B cell (primary cell): ENCODE measurements at regions not wholly inside any gene's neighbourhood (a gene's known extent, or its start where the extent isn't known, plus 50 kb on each side); places are given as distances from the start of the nearest gene placed in this dataset.
"Not testable (repeated sequence)": the region's sequence is repeated elsewhere in the genome, so short reads cannot be mapped to it uniquely, and the experiment has no call there.

Experiments used
- ATAC-seq: fragments of 200-7000 bp; cut with Tn5 transposase; one replicate; pipeline ENCODE4 v1.10.0; 2021; ENCODE audit warnings: low read depth, mild to moderate bottlenecking, moderate number of reproducible peaks, moderate library complexity
- CTCF ChIA-PET: fragments of 350-600 bp; sonication (Branson Sonifier 250); formaldehyde crosslinking; loops from one replicate; lab custom pipeline; 2021; ENCODE audit warnings: antibody characterized with exemption, inconsistent platforms; lab: Charles Lee
- POLR2A ChIA-PET: fragments of 350-600 bp; sonication (Branson Sonifier 250); formaldehyde crosslinking; loops from one replicate; lab custom pipeline; 2021; ENCODE audit warnings: antibody characterized with exemption; lab: Charles Lee
- DNase-seq: peaks from one replicate; pipeline ENCODE4 v3.0.0; 2013
- H2AFZ ChIP-seq: 2 replicates; pipeline ENCODE4 v1.6.1; 2012; ENCODE audit warnings: mild to moderate bottlenecking, low read depth, low read length; ENCODE audit not compliant: insufficient read depth, poor library complexity, severe bottlenecking
- H3K27ac ChIP-seq, 2 donors: 1 replicate in 1 of 2; 2 replicates in 1 of 2; pipeline ENCODE4 v1.5.1; 2012 to 2013; ENCODE audit warnings: low read length in 2 of 2, mild to moderate bottlenecking in 2 of 2, moderate library complexity in 1 of 2
- H3K27me3 ChIP-seq, 4 experiments: fragments of 200-600 bp in 1 of 4; sonication (generic) in 1 of 4; replicated peaks in 1 of 4; 1 replicate in 2 of 4; 2 replicates in 2 of 4; pipeline versions ENCODE4 v1.6.1 to v1.7.0; 2013 to 2016; ENCODE audit warnings: low read length in 3 of 4, mild to moderate bottlenecking in 2 of 4, mixed read lengths in 1 of 4, moderate library complexity in 1 of 4; ENCODE audit not compliant: insufficient read depth in 4 of 4, control insufficient read depth in 3 of 4; ENCODE audit errors: control extremely low read depth in 1 of 4
- H3K36me3 ChIP-seq, 2 experiments: replicated peaks in 1 of 2; 1 replicate in 1 of 2; 2 replicates in 1 of 2; pipeline versions ENCODE4 v1.6.1 to v1.7.1; 2013; ENCODE audit warnings: low read length in 1 of 2; ENCODE audit not compliant: insufficient read depth in 2 of 2, control insufficient read depth in 1 of 2; ENCODE audit errors: control extremely low read depth in 1 of 2, extremely low read depth in 1 of 2
- H3K4me1 ChIP-seq, 2 donors: fragments of 200-600 bp in 1 of 2; sonication (generic) in 1 of 2; 1 replicate in 1 of 2; 2 replicates in 1 of 2; pipeline versions ENCODE4 v1.5.1 to v1.6.1; 2013 to 2017; ENCODE audit warnings: low read length in 2 of 2; ENCODE audit not compliant: control insufficient read depth in 2 of 2, insufficient read depth in 2 of 2
- H3K4me2 ChIP-seq: replicated peaks from 2 replicates; pipeline ENCODE3; 2012; ENCODE audit warnings: mild to moderate bottlenecking, low read depth, low read length; ENCODE audit not compliant: poor library complexity, severe bottlenecking
- H3K4me3 ChIP-seq, 5 experiments: fragments of 200-600 bp in 1 of 5; sonication (generic) in 1 of 5; 1 replicate in 3 of 5; 2 replicates in 2 of 5; pipeline versions ENCODE4 v1.5.1 to v1.7.0; 2011 to 2016; ENCODE audit warnings: low read length in 4 of 5, mild to moderate bottlenecking in 4 of 5, low read depth in 2 of 5, control low read depth in 1 of 5, moderate library complexity in 1 of 5; ENCODE audit not compliant: insufficient read depth in 1 of 5; ENCODE audit errors: control extremely low read depth in 1 of 5, extremely low read depth in 1 of 5
- H3K79me2 ChIP-seq: fragments of 200-600 bp; sonication (generic); one replicate; pipeline ENCODE4 v1.6.0; 2016; ENCODE audit warnings: low read length; ENCODE audit not compliant: control insufficient read depth, insufficient read depth
- H3K9ac ChIP-seq: fragments of 200-600 bp; sonication (generic); 2 replicates; pipeline ENCODE4 v1.6.1; 2017; ENCODE audit warnings: mild to moderate bottlenecking, low read length, moderate library complexity
- H3K9me3 ChIP-seq, 3 donors: one replicate each; pipeline versions ENCODE4 v1.6.1 to v1.7.1; 2013; ENCODE audit warnings: low read length in 2 of 3; ENCODE audit not compliant: control insufficient read depth in 2 of 3, insufficient read depth in 1 of 3; ENCODE audit errors: control extremely low read depth in 1 of 3
- H4K20me1 ChIP-seq: 2 replicates; pipeline ENCODE4 v1.6.0; 2012; ENCODE audit warnings: mild to moderate bottlenecking, low read length; ENCODE audit not compliant: insufficient read depth, control insufficient read depth, poor library complexity, severe bottlenecking
- H3K27ac Mint-ChIP-seq: one replicate; pipeline ENCODE4 v1.8.0; 2021; ENCODE audit warnings: mixed read lengths
- H3K27me3 Mint-ChIP-seq: one replicate; pipeline ENCODE4 v1.8.0; 2021; ENCODE audit warnings: mixed read lengths
- H3K4me1 Mint-ChIP-seq: one replicate; pipeline ENCODE4 v1.8.0; 2021; ENCODE audit warnings: mixed read lengths
- H3K4me3 Mint-ChIP-seq: one replicate; pipeline ENCODE4 v1.8.0; 2021; ENCODE audit warnings: mixed read lengths
- H3K9me3 Mint-ChIP-seq: one replicate; pipeline ENCODE4 v1.8.0; 2022; ENCODE audit warnings: mixed read lengths; ENCODE audit not compliant: insufficient read depth
- CTCF ChIP-seq: fragments of 200-600 bp; IDR thresholded peaks from one replicate; pipeline ENCODE4 v1.8.0; 2022; ENCODE audit warnings: antibody characterized with exemption, mild to moderate bottlenecking
- EZH2 ChIP-seq: IDR thresholded peaks from 2 replicates; pipeline ENCODE4 v1.6.1; 2012; ENCODE audit warnings: borderline replicate concordance, low read depth, mild to moderate bottlenecking, moderate library complexity, low read length; ENCODE audit not compliant: insufficient read depth, poor library complexity, severe bottlenecking
- WGBS: methylation state at CpG from one replicate; pipeline ENCODE4 v1.1.5; 2013; ENCODE audit warnings: missing lambda C conversion rate; ENCODE audit not compliant: insufficient coverage; 5-methylcytosine and 5-hydroxymethylcytosine counted together
- intact Hi-C: fragments of 100-400 bp; cut with micrococcal nuclease; formaldehyde crosslinking; loops from one replicate; pipeline ENCODE4 v1.10.0; 2022

GRCh38 chr3:191919491-191920026 is 458.6 kb downstream of the PYDC2 start:
- H3K4me1 Mint-ChIP-seq, result no peaks in the 10 kb centered on the region
- ATAC-seq (no peak), DNase-seq (no peak)
- H3K9ac ChIP-seq, result no peak overlapping the region
- no peaks in the 10 kb centered on the region for H3K79me2 ChIP-seq
- no peaks in the 10 kb centered on the region for H4K20me1 ChIP-seq
- no peak overlapping the region for H3K27ac ChIP-seq
- H3K4me3 Mint-ChIP-seq, result no peak overlapping the region
- H3K27me3 Mint-ChIP-seq, result no peaks in the 10 kb centered on the region
- H3K9me3 Mint-ChIP-seq, result no peaks in the 10 kb centered on the region
- H2AFZ ChIP-seq, result no peak overlapping the region
- H3K27ac Mint-ChIP-seq, result no peak overlapping the region
- ChIA-PET POLR2A (no interaction called here), CTCF (no interaction called here)
- no peaks in the 10 kb centered on the region for H3K4me1 ChIP-seq
- peaks cover 0 to 1% (median 0%) of the 10 kb centered on the region in 3 donors for H3K9me3 ChIP-seq
- intact Hi-C loops, result no loop called here
- no peak for TF ChIP-seq CTCF
- no peak for TF ChIP-seq EZH2
- H3K36me3 ChIP-seq, result no peaks in the 10 kb centered on the region
- H3K4me2 ChIP-seq, result no peak overlapping the region
- H3K27me3 ChIP-seq, result no peaks in the 10 kb centered on the region
- no peak overlapping the region for H3K4me3 ChIP-seq
- 94% methylated on average over 2 of the region's 3 CpGs for WGBS

- Histone ChIP-seq H3K9me3 (no peaks in the 10 kb centered on the region), H3K36me3 (no peaks in the 10 kb centered on the region), H2AFZ (no peak overlapping the region), H3K9ac (no peak overlapping the region), H3K27me3 (no peaks in the 10 kb centered on the region), H3K79me2 (no peaks in the 10 kb centered on the region), H3K4me2 (no peak overlapping the region), H3K4me3 (no peak overlapping the region), H4K20me1 (no peaks in the 10 kb centered on the region), H3K27ac (no peak overlapping the region), H3K4me1 (no peaks in the 10 kb centered on the region)
- Mint-ChIP-seq H3K9me3 (no peaks in the 10 kb centered on the region), H3K27ac (no peak overlapping the region), H3K4me3 (no peak overlapping the region), H3K27me3 (no peaks in the 10 kb centered on the region), H3K4me1 (no peaks in the 10 kb centered on the region)
- ChIA-PET CTCF (no interaction called here), POLR2A (no interaction called here)
- DNase-seq, result no peak
- no peak for ATAC-seq
- 79% methylated on average over 3 of the region's 5 CpGs for WGBS
- intact Hi-C loops, result no loop called here
- TF ChIP-seq EZH2, result no peak
- no peak for TF ChIP-seq CTCF
These were observed 461.6 kb downstream of the PYDC2 start for GRCh38 chr3:191922570-191922969.

GRCh38 chr3:191927183-191927817 is 466.3 kb downstream of the PYDC2 start:
- H4K20me1 ChIP-seq, H3K4me1 Mint-ChIP-seq, H2AFZ ChIP-seq, H3K9me3 ChIP-seq, CTCF ChIA-PET, H3K4me3 Mint-ChIP-seq, ATAC-seq, H3K36me3 ChIP-seq, H3K27me3 ChIP-seq, H3K9me3 Mint-ChIP-seq, H3K4me3 ChIP-seq, intact Hi-C loops, H3K27ac ChIP-seq, DNase-seq, POLR2A ChIA-PET, H3K4me2 ChIP-seq, H3K79me2 ChIP-seq, H3K27me3 Mint-ChIP-seq, H3K27ac Mint-ChIP-seq, H3K4me1 ChIP-seq, H3K9ac ChIP-seq: not testable (repeated sequence)
- WGBS, result 91% methylated on average over 5 of the region's 8 CpGs
